NCI-H446 treated with DMSO at 0.1 percent for 48 hours (cell line): ENCODE measurements at regions not wholly inside any gene's neighbourhood (a gene's known extent, or its start where the extent isn't known, plus 50 kb on each side); places are given as distances from the start of the nearest gene placed in this dataset.
"Not testable (repeated sequence)": the region's sequence is repeated elsewhere in the genome, so short reads cannot be mapped to it uniquely, and the experiment has no call there.

Source experiments
- DNase-seq: peaks from one replicate; lab custom pipeline; 2025; lab: John Stamatoyannopoulos, UW

DNA sequence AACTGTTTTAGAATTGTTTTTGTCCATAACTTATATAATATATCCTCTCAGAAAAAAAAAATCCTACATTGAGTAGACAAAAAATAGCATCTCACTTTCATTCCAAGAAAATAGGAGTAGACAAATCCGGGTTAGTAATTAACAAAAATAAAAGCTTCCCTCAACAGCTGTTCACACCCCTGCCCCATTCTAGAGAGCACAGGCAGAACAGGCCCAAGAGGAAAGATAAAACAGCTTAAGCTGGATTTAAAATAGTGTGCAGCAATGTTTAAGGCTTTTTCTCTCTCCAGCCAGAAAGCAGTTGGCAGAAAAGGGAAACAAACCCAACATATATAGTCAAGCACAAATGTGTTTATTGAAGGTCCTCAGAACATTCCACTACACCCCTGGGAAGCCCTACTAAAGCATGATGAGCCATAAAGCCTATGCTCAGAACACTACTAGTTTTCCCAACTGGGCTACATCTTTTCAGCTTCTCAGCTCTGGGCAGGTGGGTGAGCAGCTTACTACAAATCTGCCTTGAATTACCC, 189.9 kb downstream of the MTERF1 start:
- DNase-seq: no peak

DNA sequence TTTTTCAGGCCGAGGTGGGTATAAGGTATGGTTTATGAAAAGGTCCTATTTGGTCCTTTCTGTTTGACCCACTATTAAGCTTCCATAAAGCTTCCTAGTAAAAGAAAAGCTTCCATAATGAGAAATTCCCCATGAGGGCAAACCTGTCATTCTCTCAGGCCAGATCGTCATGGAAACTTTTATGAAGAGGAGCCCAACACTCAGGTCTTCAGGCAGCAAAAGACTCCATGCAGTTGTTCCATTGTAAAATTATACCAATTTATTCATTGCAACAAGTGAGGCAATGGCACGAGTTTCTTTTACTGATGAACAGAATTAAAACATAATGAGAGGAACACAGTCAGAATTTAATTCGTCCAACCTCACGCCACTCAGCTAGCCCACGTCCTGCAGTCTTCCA, 188.6 kb downstream of the MTERF1 start:
- no peak for DNase-seq

DNA sequence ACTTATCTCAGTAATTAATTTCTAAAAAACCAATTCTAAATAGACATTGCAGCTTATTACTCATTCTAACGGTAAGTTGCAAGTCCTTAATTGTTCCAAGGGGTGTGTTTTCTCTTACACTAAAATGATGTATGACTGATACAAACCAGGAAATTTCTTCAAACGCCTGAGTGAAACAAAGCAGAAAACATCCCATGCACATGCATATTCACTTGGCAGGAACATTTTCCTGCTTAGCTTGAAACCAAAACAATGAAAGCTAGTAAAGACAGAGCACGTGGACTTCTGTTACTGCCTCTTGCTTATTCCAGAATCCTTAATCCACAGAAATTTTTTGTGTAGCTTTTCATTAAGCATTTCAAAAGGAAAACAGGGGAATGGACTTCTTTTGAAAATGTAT, 187.7 kb downstream of the MTERF1 start:
- peak; percentile 19 for DNase-seq

DNA sequence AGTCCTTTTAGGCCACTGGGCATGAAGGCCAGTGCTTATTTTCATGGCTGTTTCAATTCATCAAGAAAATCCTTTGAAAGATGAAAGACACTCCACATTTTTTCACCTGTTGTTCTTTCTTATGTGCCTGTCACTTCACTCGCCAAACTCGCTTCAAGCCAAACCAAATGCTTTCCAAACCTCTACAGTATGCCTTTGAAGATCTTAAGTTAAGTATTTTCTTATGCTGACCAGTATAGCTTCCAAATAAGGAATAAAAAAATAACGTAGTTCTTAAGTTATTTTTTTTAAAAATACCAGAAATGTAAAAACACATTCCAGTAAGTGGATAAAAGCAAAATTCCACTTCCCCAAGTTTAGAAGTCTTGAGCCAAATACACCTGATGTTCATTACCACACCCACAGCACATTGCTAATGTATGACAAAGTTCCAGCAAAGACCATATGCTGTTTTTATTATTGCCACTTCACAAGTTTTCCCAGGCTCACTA, 186.1 kb downstream of the MTERF1 start:
- DNase-seq: peak; percentile 52

DNA sequence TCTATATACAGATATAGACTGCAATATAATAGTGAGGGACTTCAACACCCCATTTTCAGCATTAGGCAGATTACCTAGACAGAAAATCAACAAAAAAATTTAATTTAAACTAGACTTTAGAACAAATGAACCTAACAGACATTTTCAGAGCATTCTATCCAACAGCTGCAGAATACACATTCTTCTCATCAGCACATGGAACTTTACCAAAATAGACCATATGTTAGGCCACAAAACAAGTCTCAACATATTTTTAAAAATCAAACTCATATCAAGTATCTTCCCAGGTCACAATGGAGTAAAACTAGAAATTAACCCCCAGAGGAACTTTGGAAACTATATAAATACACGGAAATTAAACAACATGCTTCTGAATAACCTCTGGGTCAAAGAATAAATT, 169.6 kb downstream of the MTERF1 start:
- peak; percentile 36 for DNase-seq

DNA sequence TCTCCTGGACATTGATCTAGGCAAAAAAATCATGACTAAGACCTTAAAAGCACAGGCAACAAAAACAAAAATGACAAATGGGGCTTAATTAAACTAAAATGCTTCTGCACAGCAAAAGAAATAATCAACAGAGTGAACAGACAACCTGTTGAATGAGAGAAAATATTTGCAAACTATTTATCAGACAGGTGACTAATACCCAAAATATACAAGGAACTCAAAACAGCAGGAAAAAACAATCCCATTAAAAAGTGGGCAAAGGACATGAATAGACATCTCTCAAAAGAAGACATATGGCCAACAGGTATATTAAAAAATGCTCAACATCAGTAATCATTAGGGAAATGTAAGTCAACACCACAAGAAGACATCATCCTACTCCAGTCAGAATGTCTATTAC, 166.8 kb downstream of the MTERF1 start:
- DNase-seq: no peak

DNA sequence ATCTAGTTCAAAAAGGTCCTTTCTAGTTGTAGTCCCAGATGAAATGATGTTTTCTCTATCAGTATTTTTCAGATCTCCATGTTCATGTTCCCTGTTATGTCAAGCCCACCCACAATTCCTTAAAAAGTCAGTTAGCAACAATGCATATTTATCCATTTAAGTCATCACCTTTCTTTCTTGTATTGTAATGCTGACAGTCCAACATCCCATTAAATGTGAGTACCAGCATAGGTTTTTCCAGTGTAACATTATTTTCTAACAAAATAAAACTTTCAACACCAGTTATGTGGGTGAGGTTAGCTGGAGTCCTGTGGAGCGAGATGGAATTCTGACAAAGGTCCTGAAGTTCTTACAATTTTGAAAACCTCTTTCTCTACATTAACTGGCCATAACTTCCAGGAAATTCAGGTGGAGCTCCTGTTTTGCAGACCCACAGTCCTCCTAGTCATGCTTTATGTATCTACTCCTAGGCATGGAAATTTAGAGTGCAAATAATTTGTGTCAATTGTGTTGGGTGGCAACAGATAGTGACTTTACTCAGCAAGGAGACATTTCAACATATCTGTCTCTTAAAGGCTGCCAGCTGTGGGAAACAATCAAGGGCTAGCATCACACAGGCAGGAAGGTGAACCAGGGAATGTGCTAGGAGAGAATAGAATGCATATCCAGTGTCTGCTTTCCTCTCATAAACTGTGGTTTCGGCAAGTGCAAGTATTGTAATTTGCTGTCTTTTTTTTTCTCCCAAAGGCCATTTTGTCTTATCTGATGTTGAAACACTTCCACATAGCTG, 162.6 kb downstream of the MTERF1 start:
- DNase-seq: no peak

DNA sequence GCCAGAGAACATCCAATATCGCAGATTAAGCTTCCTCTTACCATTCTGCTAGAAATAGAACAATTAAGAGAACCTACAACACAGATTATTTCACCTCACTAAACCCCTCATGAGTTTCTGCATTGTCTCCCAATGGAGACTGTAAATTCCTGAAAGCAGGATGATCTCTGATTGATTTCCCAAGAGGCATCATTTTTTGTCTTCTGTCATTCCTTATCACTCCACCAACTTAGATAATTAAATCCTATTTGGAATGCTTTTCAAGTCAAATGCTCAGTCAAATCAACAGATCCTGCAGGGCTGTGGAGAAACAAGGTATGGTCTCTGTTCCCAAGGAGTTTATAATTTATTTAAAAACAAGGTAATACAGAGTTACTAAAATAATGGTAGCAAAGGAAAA, 161.5 kb downstream of the MTERF1 start:
- DNase-seq: no peak

DNA sequence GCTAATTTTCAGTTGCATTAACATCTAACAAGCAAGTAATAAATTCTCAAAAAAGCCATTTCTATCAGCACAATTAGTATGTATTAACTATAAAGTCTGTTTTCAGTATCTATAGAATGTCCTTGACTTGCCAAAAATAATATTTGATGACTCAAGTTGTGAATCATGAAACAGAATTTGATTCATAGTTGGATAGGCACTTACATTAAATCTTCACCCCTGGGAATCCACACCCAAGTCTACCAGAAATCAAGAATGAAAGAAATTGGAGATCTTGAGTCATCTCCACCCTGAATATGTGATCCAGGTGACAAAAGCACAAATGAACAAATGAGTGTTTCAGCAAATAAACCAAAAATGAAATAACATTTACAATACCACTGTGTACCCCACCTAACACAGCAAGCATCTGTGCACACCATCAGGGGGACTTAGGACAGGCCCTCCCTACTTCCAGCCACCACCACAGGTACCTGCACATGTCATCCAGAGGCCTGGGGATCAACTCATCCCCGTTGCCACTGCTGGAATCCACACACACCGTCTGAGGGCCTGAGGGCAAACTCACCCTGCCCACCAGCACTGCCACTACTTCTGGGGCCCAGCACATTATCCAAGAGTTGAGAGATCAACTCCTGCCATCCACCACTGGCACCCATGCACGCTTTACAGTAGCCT, 160.1 kb downstream of the MTERF1 start:
- DNase-seq: no peak

DNA sequence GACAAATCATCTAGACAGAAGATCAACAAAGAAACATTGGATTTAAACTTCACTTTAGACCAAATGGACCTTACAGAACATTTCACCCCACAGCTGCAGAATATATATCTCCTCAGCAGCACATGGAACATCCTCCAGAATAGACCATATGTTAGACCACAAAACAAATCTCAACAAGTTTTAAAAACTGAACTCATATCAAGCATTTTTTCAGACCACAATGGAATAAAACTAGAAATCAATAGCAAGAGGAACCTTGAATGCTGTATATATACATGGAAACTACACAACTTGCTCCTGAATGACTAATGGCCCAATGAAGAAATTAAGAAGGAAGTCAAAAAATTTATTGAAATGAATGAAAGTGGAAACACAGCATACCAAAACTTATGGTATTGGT, 157.7 kb downstream of the MTERF1 start:
- no peak for DNase-seq

DNA sequence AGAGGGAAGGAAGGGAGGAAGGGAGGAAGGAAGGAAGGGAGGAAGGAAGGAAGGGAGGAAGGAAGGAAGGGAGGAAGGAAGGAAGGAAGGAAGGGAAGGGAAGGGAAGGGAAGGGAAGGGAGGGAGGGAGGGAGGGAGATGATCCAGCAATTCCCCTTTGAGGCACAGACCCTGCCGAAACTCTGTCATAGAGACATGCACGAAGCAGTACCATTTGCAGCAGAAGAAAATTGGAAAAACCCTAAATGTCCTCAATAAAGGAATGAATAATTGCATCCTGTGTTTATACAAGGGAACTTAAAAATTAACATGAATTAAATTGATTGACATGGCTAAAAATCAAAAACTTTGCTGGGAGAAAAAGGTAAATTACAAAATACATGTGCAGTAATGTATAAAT, 151.5 kb downstream of the MTERF1 start:
- not testable (repeated sequence) for DNase-seq

DNA sequence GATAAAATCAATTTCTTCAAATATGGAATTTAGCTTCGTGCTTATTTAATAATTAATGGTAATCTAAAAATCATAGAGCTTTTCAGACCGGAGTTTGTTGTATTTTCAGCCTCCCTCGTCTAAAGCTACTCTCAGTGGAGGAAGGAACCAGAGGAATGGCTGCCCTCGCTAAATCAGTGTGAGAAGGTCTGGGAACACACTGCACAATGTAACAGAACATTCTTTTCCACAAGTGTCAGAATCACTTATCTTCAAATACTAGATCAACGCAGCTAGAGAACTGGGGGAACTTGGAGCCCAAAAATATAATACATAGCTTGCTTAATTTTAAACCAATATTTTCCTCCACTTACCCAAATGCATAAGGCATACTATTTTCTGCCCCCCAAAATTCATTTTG, 148.5 kb downstream of the MTERF1 start:
- DNase-seq: no peak

DNA sequence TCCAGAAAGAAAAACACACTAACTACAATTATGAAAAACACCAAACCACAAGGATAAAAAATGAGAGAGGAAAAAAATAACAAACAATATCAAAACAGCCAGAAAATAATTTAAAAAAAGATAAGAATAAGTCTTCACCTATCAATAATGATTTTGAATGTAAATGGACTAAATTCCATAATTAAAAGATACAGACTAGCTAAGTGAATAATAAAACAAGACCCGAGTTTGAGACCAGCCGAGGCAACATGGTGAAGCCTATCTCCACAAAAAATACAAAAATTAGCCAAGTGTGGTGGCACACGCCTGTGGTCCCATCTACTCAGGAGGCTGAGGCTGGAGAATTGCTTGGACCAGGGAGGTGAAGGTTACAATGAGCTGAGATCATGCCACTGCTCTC, 131.1 kb downstream of the MTERF1 start:
- DNase-seq: no peak

DNA sequence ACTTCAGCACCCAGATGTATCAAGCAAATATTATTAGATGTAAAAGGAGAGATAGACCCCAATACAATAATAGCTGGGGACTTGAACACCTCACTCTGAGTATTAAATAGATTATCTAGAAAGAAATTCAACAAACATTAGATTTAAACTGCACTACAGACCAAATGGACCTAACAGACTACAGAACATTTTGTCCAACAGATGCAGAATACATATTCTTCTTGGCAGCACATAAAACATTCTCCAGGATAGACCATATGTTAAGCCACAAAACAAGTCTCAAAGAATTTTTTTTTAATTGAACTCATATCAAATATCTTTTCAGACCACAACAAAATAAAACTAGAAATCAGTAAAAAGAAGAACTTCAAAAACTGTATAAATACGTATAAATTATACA, 130.4 kb downstream of the MTERF1 start:
- DNase-seq: no peak

DNA sequence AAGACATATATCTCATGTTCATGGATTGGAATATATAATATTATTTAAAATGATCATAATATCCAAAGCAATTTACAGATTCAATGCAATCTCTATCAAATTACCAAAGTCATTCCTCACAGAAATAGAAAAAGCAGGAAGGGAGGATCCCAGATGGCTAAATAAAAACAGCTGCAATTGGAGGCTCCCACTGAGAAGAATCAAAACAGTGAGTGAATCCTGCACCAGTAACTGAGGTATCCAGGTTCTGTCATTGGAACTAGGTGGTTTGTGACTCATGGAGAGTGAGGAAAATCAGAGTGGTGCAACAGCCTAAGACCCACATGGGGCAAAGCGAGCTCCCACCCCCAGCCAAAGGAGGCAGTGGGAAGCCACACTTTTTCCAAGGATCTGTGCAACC, 128.4 kb downstream of the MTERF1 start:
- no peak for DNase-seq

DNA sequence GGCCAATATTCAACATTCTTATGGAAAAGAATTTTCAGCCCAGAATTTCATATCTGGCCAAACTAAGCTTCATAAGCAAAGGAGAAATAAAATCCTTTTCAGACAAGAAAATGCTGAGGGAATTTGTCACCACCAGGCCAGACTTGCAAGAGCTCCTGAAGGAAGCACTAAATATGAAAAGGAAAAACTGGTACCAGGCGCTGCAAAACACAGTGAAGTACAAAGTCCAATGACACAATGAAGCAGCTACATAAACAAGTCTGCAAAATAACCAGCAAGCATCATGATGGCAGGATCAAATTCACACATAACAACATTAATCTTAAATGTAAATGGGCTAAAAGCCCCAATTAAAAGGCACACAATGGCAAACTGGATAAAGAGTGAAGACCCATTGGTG, 126.2 kb downstream of the MTERF1 start:
- DNase-seq: not testable (repeated sequence)

DNA sequence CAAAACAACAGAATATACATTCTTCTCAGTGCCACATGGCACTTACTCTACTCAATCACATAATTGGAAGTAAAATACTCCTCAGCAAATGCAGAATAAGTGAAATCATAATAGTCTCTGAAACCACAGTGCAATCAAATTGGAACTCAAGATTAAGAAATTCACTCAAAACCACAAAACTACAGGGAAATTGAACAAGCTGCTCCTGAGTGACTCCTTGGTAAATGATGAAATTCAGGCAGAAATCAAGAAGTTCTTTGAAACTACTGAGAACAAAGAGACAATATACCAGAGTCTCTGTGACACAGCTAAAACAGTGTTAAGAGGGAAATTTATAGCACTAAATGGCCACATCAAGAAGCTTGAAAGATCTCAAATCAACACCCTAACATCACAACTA, 125.4 kb downstream of the MTERF1 start:
- not testable (repeated sequence) for DNase-seq

DNA sequence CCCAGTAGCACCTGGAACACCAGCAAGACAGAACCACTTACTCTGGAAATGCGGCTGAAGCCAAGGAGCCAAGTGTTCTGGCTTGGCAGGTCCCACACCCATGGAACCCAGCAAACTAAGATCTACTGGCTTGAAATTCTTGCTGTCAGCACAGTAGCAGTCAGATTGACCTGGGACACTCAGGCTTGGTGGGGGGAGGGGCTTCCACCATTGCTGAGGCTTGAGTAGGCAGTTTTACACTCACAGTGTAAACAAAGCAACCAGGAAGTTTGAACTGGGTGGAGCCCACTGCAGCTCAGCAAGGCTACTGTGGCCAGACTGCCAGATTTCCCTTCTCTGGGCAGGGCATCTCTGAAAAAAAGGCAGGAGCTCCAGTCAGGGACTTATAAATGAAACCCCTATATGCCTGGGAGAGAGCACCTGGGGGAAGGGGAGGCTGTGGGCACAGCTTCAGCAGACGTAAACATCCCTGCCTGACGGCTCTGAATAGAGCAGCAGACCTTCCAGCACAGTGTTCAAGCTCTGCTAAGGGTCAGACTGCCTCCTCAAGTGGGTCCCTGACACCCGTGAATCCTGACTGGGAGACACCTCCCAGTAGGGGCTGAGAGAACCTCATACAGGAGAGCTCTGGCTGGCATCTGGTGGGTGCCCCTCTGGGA, 121.2 kb downstream of the MTERF1 start:
- no peak for DNase-seq

DNA sequence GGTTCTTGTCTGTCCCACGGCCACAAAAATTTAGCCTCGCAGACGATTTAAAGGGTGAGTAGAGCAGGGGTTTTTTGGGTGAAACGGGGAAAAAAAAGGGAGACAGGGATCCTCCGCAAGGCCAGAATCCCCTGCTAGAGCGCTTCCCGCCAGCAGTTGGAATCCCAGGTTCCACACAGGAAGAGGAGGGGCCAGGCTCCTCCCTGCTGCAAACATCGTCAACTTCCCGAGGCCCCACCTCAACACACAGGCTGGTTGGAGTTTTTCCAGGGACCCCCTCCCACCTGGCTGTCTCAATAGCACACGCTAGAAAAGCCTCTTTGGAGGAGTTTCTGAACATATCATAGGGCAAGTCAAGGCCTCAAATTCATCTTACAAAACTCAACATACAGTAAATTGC, 112.7 kb downstream of the MTERF1 start:
- DNase-seq: no peak

DNA sequence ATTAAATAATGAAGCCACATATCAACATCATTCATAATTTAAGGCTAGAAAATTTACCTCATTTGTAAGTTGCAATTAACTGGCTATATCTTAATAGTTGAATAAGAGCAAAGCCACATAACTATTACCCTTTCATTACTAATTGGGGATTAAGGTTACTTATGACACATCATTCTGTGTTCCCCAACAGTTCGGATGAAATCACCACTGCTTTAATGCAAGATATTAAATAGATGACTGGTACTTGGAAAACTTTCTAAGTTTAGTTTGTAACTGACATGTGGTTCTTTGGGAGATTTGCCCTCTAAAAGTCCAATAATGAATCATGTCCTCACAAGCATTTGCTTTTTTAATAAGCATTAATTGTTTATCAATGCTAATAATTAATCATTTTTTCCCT, 109.1 kb downstream of the MTERF1 start:
- DNase-seq: no peak

DNA sequence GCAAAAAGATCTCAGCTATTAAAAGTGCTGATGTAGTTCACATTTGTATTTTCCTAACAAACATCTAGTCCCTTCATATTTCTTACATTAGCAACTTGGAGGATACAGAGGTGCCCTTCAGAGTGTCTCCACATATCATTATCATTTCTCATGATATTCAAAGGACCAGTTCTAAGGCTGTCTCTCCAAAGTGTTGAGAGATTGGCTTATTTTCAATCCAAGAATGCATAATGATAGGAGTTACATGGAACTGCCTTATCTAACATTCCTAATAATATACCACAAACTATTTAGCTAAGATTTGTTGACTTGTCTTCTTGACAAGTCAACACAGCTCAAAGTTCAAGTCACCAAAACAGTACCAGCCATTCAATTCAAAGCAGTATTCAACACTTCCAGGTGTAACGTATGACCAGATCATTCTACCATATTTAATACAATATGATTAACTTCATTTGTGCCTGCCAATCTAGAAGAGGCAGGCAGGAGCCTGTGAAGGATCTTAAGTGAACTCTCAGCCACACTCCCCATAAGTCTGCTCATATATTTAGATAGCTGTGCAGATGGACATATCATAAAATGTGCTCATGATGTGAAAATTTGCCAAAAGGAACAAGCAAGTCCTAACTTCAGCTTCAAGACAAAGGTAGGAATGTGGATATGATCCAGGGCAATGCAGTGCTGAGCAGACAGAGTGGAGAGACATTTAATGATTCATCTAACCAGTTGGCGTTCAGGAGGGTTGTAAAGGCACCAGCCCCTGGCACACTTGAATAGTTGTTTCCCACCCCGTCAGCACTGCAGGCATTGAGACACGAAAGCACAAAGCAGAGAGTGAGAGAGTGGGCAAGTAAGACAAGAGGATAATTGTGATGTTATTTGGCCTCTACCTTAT, 108.3 kb downstream of the MTERF1 start:
- peak; percentile 81 for DNase-seq

DNA sequence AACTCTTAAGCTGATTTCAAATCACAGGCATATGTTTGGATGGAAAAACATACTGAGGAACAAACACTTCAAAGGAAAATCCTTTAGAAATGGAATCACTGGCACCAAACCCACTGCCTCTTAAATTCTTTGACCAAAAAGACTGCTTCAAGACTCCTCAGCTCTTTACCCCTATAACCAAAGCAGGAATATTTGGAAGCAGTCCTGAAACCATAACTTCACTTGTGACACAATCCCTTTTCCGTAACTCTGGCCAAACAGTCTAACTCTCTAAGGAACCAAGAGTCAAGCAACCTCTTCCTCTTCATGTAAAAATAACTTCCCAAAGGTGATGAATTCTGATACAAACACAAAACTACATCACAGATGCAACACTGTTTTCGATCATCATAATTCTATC, 104.3 kb downstream of the MTERF1 start:
- no peak for DNase-seq
